ENCODE measurements at regions not wholly inside any gene's neighbourhood (a gene's known extent, or its start where the extent isn't known, plus 50 kb on each side); places are given as distances from the start of the nearest gene placed in this dataset.
"Not testable (repeated sequence)": the region's sequence is repeated elsewhere in the genome, so short reads cannot be mapped to it uniquely, and the experiment has no call there.

DNA sequence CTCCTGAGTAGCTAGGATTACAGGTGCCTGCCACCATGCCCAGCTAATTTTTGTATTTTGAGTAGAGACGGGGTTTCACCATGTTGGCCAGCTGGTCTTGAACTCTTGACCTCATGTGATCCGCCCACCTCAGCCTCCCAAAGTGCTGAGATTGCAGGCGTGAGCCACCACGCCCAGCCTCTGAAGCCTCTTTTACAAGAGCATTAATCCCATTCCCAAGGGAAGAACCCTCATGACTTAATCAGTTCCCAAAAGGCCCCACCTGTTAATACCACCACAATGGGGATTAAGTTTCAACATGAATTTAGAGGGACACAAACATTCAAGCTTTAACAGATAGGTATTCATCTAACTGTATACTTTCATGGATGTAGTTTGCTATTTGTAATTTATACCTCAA is 65.7 kb upstream of the CHST1 start:
- TF ChIP-seq, protein P1, sequence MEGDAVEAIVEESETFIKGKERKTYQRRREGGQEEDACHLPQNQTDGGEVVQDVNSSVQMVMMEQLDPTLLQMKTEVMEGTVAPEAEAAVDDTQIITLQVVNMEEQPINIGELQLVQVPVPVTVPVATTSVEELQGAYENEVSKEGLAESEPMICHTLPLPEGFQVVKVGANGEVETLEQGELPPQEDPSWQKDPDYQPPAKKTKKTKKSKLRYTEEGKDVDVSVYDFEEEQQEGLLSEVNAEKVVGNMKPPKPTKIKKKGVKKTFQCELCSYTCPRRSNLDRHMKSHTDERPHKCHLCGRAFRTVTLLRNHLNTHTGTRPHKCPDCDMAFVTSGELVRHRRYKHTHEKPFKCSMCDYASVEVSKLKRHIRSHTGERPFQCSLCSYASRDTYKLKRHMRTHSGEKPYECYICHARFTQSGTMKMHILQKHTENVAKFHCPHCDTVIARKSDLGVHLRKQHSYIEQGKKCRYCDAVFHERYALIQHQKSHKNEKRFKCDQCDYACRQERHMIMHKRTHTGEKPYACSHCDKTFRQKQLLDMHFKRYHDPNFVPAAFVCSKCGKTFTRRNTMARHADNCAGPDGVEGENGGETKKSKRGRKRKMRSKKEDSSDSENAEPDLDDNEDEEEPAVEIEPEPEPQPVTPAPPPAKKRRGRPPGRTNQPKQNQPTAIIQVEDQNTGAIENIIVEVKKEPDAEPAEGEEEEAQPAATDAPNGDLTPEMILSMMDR (IDR thresholded peaks at IDR 0.05; ENCODE audit: low read length), result not testable (repeated sequence)
- not testable (repeated sequence) for TF ChIP-seq EZH2 (optimal IDR thresholded peaks at IDR 0.05; ENCODE audit: low read depth, low read length)

All from MM.1S (cell line).